ENCODE measurements at regions not wholly inside any gene's neighbourhood (a gene's known extent, or its start where the extent isn't known, plus 50 kb on each side); places are given as distances from the start of the nearest gene placed in this dataset.

DNA sequence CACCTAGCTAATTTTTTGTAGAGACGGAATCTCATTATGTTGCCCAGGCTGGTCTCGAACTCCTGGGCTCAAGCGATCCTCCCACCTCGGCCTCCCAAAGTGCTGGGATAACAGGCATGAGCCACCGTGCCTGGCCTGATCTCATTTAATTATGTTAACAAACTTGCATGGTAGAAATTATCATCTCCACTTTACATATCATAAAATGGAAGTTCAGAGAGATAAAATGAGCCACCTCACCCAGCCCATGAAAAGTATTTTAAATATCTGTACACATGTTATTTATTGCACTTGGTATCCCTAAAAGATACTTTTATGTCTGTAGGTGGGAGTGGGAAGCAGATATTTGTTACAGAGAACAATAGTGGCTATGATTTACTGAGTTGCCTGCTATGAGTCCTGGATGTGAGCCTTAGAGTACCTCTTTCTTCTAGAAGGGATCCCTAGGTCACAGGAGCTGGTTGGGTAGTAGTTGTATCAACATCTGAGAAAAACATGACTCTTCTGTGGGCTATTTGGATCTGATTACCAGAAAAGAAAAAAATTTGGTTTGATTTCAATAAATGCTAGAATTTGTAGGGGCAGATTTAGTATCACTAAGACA lies 52.4 kb upstream of the EIF2S2 start:
- TF ChIP-seq, protein P1, sequence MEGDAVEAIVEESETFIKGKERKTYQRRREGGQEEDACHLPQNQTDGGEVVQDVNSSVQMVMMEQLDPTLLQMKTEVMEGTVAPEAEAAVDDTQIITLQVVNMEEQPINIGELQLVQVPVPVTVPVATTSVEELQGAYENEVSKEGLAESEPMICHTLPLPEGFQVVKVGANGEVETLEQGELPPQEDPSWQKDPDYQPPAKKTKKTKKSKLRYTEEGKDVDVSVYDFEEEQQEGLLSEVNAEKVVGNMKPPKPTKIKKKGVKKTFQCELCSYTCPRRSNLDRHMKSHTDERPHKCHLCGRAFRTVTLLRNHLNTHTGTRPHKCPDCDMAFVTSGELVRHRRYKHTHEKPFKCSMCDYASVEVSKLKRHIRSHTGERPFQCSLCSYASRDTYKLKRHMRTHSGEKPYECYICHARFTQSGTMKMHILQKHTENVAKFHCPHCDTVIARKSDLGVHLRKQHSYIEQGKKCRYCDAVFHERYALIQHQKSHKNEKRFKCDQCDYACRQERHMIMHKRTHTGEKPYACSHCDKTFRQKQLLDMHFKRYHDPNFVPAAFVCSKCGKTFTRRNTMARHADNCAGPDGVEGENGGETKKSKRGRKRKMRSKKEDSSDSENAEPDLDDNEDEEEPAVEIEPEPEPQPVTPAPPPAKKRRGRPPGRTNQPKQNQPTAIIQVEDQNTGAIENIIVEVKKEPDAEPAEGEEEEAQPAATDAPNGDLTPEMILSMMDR (IDR thresholded peaks at IDR 0.05): no peak
- TF ChIP-seq POLR2A (IDR thresholded peaks at IDR 0.05): no peak

Measured in right lobe of liver (tissue), 4 donors.